HepG2 (cell line): ENCODE measurements at regions not wholly inside any gene's neighbourhood (a gene's known extent, or its start where the extent isn't known, plus 50 kb on each side); places are given as distances from the start of the nearest gene placed in this dataset.

Experiments
- BRD4 ChIP-seq: sonication (generic); formaldehyde crosslinking; IDR thresholded peaks from 2 replicates; pipeline ENCODE4 v1.4.0; 2020; ENCODE audit warnings: missing genetic modification reagents
- IRX3 ChIP-seq: sonication (generic); formaldehyde crosslinking; IDR thresholded peaks from 2 replicates; pipeline ENCODE4 v1.8.1; 2023; ENCODE audit warnings: mild to moderate bottlenecking, low read depth, missing genetic modification reagents, borderline replicate concordance
- PHF21A ChIP-seq: sonication (generic); formaldehyde crosslinking; IDR thresholded peaks from 2 replicates; pipeline ENCODE4 v1.5.0; 2020; ENCODE audit warnings: mild to moderate bottlenecking, missing genetic modification reagents
- SAFB2 ChIP-seq: sonication (generic); formaldehyde crosslinking; IDR thresholded peaks from 2 replicates; pipeline ENCODE4 v1.5.1; 2020; ENCODE audit warnings: missing genetic modification reagents, low read depth, mild to moderate bottlenecking, borderline replicate concordance
- SIX1 ChIP-seq: sonication (generic); formaldehyde crosslinking; IDR thresholded peaks from 2 replicates; pipeline ENCODE4 v1.4.0; 2020; ENCODE audit warnings: missing genetic modification reagents, borderline replicate concordance
- ZFP1 ChIP-seq: IDR thresholded peaks from 2 replicates; pipeline ENCODE4 v1.6.1; 2016
- ZNF101 ChIP-seq: sonication (generic); formaldehyde crosslinking; IDR thresholded peaks from 2 replicates; pipeline ENCODE4 v1.4.0; 2020; ENCODE audit warnings: mild to moderate bottlenecking, low read depth, missing genetic modification reagents, borderline replicate concordance
- ZNF24 ChIP-seq: fragments of 450-650 bp; IDR thresholded peaks from 2 replicates; pipeline ENCODE4 v1.6.1; 2017; ENCODE audit warnings: antibody characterized with exemption, mild to moderate bottlenecking
- TF ChIP-seq, protein P1 (sequence below): sonication (generic); formaldehyde crosslinking; IDR thresholded peaks from 2 replicates; pipeline ENCODE4 v1.4.0; 2020; ENCODE audit warnings: missing genetic modification reagents, borderline replicate concordance
- TF ChIP-seq, protein P2 (sequence below): sonication (generic); formaldehyde crosslinking; IDR thresholded peaks from 2 replicates; pipeline ENCODE4 v1.5.1; 2020; ENCODE audit warnings: mild to moderate bottlenecking, missing genetic modification reagents, borderline replicate concordance
- TF ChIP-seq, protein P3 (sequence below): sonication (generic); formaldehyde crosslinking; IDR thresholded peaks from 2 replicates; pipeline ENCODE4 v1.4.0; 2020; ENCODE audit warnings: missing genetic modification reagents
- TF ChIP-seq, protein P4 (sequence below), 2 experiments: sonication (generic) in 1 of 2; formaldehyde crosslinking in 1 of 2; IDR thresholded peaks; 2 replicates each; pipeline versions ENCODE4 v1.5.1 to v1.6.1; 2011 to 2020; ENCODE audit warnings: borderline replicate concordance in 1 of 2, low read depth in 1 of 2, low read length in 1 of 2, mild to moderate bottlenecking in 1 of 2, missing genetic modification reagents in 1 of 2, moderate library complexity in 1 of 2
- TF ChIP-seq, protein P5 (sequence below): sonication (generic); formaldehyde crosslinking; IDR thresholded peaks from 2 replicates; pipeline ENCODE4 v1.8.1; 2023; ENCODE audit warnings: missing genetic modification reagents, mild to moderate bottlenecking, borderline replicate concordance
- TF ChIP-seq, protein P6 (sequence below): IDR thresholded peaks from 2 replicates; pipeline ENCODE4 v1.6.1; 2012; ENCODE audit warnings: low read depth, low read length, improper control_type of control experiment

DNA sequence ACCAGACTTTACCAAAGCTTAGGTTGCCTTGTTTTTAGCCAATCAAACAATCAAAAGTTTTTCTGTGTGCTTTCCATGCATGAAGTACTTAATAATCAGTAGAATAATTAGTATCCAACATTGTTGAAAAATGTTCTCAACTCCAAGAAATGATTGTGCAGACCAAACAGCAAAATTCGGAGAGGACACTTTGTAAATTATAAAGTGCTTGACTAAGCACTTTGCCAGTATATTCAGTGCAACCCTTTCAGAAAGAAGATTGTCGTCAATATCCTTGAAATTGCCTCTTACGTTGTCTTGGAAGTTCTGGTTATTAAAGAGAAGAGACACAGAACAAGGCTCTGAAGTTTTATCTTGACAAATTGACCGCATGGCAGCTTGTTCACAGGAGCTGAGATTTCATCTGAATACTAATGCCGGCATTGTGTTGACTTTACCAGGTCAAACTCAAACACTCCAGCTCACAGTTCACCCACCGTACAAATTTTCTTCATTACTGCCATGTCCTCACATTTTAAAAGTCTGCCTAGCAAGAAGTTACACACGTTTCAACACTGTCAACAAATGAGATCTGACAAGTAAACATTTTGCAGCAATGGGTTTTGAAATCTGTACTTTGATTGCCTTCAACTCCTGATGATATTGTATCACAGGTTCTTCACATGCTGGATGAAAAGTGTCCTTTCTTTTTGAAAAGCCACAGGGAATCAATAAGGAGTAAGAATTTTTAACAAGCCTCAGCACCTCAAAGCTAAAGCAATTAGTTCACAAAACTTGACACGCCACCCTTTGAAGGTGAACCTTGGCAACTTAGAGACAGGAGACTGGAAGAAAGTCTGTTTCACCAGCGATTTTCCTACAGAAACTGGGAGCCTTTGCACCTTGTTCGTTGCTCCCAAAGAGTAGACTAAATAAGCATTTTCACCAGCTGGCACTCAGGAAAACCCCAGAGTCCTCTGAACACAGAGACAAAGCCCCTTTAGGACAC lies 150.9 kb downstream of the RFC3 start (continued):
- no peak for TF ChIP-seq SAFB2
- TF ChIP-seq, protein P1, sequence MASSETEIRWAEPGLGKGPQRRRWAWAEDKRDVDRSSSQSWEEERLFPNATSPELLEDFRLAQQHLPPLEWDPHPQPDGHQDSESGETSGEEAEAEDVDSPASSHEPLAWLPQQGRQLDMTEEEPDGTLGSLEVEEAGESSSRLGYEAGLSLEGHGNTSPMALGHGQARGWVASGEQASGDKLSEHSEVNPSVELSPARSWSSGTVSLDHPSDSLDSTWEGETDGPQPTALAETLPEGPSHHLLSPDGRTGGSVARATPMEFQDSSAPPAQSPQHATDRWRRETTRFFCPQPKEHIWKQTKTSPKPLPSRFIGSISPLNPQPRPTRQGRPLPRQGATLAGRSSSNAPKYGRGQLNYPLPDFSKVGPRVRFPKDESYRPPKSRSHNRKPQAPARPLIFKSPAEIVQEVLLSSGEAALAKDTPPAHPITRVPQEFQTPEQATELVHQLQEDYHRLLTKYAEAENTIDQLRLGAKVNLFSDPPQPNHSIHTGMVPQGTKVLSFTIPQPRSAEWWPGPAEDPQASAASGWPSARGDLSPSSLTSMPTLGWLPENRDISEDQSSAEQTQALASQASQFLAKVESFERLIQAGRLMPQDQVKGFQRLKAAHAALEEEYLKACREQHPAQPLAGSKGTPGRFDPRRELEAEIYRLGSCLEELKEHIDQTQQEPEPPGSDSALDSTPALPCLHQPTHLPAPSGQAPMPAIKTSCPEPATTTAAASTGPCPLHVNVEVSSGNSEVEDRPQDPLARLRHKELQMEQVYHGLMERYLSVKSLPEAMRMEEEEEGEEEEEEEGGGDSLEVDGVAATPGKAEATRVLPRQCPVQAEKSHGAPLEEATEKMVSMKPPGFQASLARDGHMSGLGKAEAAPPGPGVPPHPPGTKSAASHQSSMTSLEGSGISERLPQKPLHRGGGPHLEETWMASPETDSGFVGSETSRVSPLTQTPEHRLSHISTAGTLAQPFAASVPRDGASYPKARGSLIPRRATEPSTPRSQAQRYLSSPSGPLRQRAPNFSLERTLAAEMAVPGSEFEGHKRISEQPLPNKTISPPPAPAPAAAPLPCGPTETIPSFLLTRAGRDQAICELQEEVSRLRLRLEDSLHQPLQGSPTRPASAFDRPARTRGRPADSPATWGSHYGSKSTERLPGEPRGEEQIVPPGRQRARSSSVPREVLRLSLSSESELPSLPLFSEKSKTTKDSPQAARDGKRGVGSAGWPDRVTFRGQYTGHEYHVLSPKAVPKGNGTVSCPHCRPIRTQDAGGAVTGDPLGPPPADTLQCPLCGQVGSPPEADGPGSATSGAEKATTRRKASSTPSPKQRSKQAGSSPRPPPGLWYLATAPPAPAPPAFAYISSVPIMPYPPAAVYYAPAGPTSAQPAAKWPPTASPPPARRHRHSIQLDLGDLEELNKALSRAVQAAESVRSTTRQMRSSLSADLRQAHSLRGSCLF = no peak
- TF ChIP-seq IRX3 = no peak
- TF ChIP-seq, protein P2, sequence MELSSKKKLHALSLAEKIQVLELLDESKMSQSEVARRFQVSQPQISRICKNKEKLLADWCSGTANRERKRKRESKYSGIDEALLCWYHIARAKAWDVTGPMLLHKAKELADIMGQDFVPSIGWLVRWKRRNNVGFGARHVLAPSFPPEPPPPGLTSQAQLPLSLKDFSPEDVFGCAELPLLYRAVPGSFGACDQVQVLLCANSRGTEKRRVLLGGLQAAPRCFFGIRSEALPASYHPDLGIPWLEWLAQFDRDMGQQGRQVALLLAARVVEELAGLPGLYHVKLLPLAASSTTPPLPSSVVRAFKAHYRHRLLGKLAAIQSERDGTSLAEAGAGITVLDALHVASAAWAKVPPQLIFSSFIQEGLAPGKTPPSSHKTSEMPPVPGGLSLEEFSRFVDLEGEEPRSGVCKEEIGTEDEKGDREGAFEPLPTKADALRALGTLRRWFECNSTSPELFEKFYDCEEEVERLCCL (CRISPR knock-in tag) = no peak
- TF ChIP-seq ZFP1 (CRISPR knock-in tag) = 0 out of 2 replicates have a peak, but pooled peaks have one; percentile 51
- TF ChIP-seq, protein P3, sequence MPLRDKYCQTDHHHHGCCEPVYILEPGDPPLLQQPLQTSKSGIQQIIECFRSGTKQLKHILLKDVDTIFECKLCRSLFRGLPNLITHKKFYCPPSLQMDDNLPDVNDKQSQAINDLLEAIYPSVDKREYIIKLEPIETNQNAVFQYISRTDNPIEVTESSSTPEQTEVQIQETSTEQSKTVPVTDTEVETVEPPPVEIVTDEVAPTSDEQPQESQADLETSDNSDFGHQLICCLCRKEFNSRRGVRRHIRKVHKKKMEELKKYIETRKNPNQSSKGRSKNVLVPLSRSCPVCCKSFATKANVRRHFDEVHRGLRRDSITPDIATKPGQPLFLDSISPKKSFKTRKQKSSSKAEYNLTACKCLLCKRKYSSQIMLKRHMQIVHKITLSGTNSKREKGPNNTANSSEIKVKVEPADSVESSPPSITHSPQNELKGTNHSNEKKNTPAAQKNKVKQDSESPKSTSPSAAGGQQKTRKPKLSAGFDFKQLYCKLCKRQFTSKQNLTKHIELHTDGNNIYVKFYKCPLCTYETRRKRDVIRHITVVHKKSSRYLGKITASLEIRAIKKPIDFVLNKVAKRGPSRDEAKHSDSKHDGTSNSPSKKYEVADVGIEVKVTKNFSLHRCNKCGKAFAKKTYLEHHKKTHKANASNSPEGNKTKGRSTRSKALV = no peak
- TF ChIP-seq SIX1 (CRISPR knock-in tag) = peak; percentile 25; the same call in 1 of the 2 replicates
- TF ChIP-seq, protein P4, sequence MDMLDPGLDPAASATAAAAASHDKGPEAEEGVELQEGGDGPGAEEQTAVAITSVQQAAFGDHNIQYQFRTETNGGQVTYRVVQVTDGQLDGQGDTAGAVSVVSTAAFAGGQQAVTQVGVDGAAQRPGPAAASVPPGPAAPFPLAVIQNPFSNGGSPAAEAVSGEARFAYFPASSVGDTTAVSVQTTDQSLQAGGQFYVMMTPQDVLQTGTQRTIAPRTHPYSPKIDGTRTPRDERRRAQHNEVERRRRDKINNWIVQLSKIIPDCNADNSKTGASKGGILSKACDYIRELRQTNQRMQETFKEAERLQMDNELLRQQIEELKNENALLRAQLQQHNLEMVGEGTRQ (IDR thresholded peaks at IDR 0.05; ENCODE audit: low read depth, low read length) = no peak
- TF ChIP-seq, protein P4 (CRISPR knock-in tag; IDR thresholded peaks at IDR 0.05; ENCODE audit: borderline replicate concordance) = no peak
- TF ChIP-seq ZNF24 = no peak
- TF ChIP-seq BRD4 = no peak
- TF ChIP-seq, protein P5, sequence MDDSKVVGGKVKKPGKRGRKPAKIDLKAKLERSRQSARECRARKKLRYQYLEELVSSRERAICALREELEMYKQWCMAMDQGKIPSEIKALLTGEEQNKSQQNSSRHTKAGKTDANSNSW (CRISPR knock-in tag) = no peak
- TF ChIP-seq PHF21A (CRISPR knock-in tag) = peak; percentile 81
- TF ChIP-seq ZNF101 = no peak
- TF ChIP-seq, protein P6, sequence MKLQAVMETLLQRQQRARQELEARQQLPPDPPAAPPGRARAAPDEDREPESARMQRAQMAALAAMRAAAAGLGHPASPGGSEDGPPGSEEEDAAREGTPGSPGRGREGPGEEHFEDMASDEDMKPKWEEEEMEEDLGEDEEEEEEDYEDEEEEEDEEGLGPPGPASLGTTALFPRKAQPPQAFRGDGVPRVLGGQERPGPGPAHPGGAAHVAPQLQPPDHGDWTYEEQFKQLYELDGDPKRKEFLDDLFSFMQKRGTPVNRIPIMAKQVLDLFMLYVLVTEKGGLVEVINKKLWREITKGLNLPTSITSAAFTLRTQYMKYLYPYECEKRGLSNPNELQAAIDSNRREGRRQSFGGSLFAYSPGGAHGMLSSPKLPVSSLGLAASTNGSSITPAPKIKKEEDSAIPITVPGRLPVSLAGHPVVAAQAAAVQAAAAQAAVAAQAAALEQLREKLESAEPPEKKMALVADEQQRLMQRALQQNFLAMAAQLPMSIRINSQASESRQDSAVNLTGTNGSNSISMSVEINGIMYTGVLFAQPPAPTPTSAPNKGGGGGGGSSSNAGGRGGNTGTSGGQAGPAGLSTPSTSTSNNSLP = peak; percentile 92
